ENCODE measurements at regions not wholly inside any gene's neighbourhood (a gene's known extent, or its start where the extent isn't known, plus 50 kb on each side); places are given as distances from the start of the nearest gene placed in this dataset.
"Not testable (repeated sequence)": the region's sequence is repeated elsewhere in the genome, so short reads cannot be mapped to it uniquely, and the experiment has no call there.

GRCh38 chr3:178112552-178112951 lies 423.7 kb upstream of the KCNMB2 start:
- H3K4me1 ChIP-seq (replicated peaks in 1 of 4; ENCODE audit: control insufficient read depth in 3 of 4, insufficient read depth in 4 of 4, low read length in 3 of 4); H2BK5ac ChIP-seq (ENCODE audit: low read depth, low read length); H2AFZ ChIP-seq (ENCODE audit: low read length); H3K18ac ChIP-seq (ENCODE audit: extremely low read depth, low read length); H3K4me2 ChIP-seq (ENCODE audit: insufficient read depth in 1 of 2, low read depth in 2 of 2, low read length in 2 of 2); H3K27ac ChIP-seq (ENCODE audit: low read depth, low read length); H3K27me3 ChIP-seq (replicated peaks in 1 of 4; ENCODE audit: control insufficient read depth in 3 of 4, extremely low read depth in 1 of 4, insufficient read depth in 3 of 4, low read length in 3 of 4); FAIRE-seq; CTCF ChIA-PET (ENCODE audit: partially characterized antibody); H2BK12ac ChIP-seq (ENCODE audit: low read depth, low read length); H4K8ac ChIP-seq (ENCODE audit: extremely low read depth, insufficient read depth, low read length); H3K23me2 ChIP-seq (ENCODE audit: low read depth, low read length); H4K91ac ChIP-seq (replicated peaks; ENCODE audit: insufficient read length, low read length); H3K9me3 ChIP-seq (ENCODE audit: insufficient read depth in 2 of 2, low read depth in 1 of 2, low read length in 1 of 2); H2BK120ac ChIP-seq (replicated peaks; ENCODE audit: low read depth, low read length); H3K23ac ChIP-seq (ENCODE audit: insufficient read length); POLR2A ChIA-PET (ENCODE audit: partially characterized antibody); H4K20me1 ChIP-seq (replicated peaks in 1 of 2; ENCODE audit: control insufficient read depth in 1 of 2, insufficient read depth in 2 of 2, low read length in 2 of 2); H3K4ac ChIP-seq (replicated peaks; ENCODE audit: insufficient read length, low read depth, low read length); H3K4me3 ChIP-seq (ENCODE audit: extremely low read depth in 1 of 4, insufficient read depth in 2 of 4, low read depth in 3 of 4, low read length in 4 of 4); H3K79me2 ChIP-seq (ENCODE audit: control insufficient read depth in 1 of 2, insufficient read depth in 2 of 2, low read length in 2 of 2); H3K9ac ChIP-seq (replicated peaks in 1 of 4; ENCODE audit: extremely low read depth in 1 of 4, low read depth in 3 of 4, low read length in 3 of 4); DNase-seq (ENCODE audit: low read depth in 1 of 2, low spot score in 2 of 2); H3K14ac ChIP-seq (ENCODE audit: insufficient read length); H3K56ac ChIP-seq (replicated peaks; ENCODE audit: insufficient read length, low read depth, low read length); H4K5ac ChIP-seq (ENCODE audit: insufficient read length, low read depth, low read length); H2AK5ac ChIP-seq (ENCODE audit: low read depth, low read length); H2BK20ac ChIP-seq (ENCODE audit: low read length); H3K36me3 ChIP-seq (ENCODE audit: control insufficient read depth in 2 of 4, insufficient read depth in 4 of 4, low read length in 3 of 4); H3K79me1 ChIP-seq (ENCODE audit: low read depth, low read length); H2BK15ac ChIP-seq (ENCODE audit: low read length): not testable (repeated sequence)
- WGBS, 2 experiments (ENCODE audit: extremely low coverage in 1 of 2, insufficient coverage in 1 of 2, insufficient read length in 1 of 2, insufficient replicate concordance in 2 of 2, low coverage in 1 of 2, low lambda C conversion rate in 2 of 2, missing lambda C conversion rate in 1 of 2) = 100% methylated on average over 1 of the region's 1 CpG; no CpG with 5 or more reads in 1 of the 2 experiments
